ENCODE measurements at regions not wholly inside any gene's neighbourhood (a gene's known extent, or its start where the extent isn't known, plus 50 kb on each side); places are given as distances from the start of the nearest gene placed in this dataset.

DNA sequence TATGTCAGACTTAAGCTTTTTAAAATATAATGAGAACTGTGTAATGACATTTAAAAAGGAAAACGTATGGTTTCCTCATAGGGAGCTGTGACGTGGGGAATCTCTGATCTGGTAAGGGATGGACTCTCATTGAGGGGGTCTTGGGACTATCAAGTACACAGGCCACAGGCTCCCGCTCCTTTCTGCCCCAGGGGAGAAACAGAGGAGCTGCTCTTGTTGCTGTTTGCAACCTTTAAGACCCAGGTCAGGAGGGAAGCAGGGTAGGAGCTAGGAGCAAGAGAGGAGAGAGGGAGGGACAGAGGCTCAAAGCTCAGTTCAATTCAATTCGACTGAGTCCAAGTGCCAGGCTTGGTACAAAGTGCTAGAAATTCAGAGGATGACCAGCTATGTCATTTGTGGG, 185.1 kb upstream of the CSF3R start:
- Mint-ChIP-seq H3K27me3 (ENCODE audit: low read depth in 2 of 2) (peaks cover 16 to 20% of the 10 kb centered on the region in 2 donors), H3K9me3 (no peaks in the 10 kb centered on the region), H3K36me3 (no peaks in the 10 kb centered on the region), H3K4me3 (no peak overlapping the region), H3K4me1 (peaks cover 0 to 5% of the 10 kb centered on the region in 2 donors), H3K27ac (no peak overlapping the region)
- Histone ChIP-seq H3K4me3 (ENCODE audit: low read length) (no peak overlapping the region), H3K4me1 (ENCODE audit: control insufficient read depth, insufficient read depth, low read length) (no peaks in the 10 kb centered on the region), H3K27me3 (ENCODE audit: control insufficient read depth, insufficient read depth, low read length) (no peaks in the 10 kb centered on the region), H3K36me3 (ENCODE audit: control insufficient read depth, insufficient read depth, low read length) (no peaks in the 10 kb centered on the region), H3K9me3 (ENCODE audit: control insufficient read depth, insufficient read depth, low read length) (no peaks in the 10 kb centered on the region), H3K27ac (ENCODE audit: low read length) (no peak overlapping the region)
- intact Hi-C loops (cut with micrococcal nuclease), result no loop called here
- WGBS (ENCODE audit: insufficient coverage), result 58% methylated on average over 4 of the region's 4 CpGs
- ATAC-seq (no peak), DNase-seq (no peak)
- TF ChIP-seq, protein P1, sequence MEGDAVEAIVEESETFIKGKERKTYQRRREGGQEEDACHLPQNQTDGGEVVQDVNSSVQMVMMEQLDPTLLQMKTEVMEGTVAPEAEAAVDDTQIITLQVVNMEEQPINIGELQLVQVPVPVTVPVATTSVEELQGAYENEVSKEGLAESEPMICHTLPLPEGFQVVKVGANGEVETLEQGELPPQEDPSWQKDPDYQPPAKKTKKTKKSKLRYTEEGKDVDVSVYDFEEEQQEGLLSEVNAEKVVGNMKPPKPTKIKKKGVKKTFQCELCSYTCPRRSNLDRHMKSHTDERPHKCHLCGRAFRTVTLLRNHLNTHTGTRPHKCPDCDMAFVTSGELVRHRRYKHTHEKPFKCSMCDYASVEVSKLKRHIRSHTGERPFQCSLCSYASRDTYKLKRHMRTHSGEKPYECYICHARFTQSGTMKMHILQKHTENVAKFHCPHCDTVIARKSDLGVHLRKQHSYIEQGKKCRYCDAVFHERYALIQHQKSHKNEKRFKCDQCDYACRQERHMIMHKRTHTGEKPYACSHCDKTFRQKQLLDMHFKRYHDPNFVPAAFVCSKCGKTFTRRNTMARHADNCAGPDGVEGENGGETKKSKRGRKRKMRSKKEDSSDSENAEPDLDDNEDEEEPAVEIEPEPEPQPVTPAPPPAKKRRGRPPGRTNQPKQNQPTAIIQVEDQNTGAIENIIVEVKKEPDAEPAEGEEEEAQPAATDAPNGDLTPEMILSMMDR (IDR thresholded peaks at IDR 0.05), result no peak

DNA sequence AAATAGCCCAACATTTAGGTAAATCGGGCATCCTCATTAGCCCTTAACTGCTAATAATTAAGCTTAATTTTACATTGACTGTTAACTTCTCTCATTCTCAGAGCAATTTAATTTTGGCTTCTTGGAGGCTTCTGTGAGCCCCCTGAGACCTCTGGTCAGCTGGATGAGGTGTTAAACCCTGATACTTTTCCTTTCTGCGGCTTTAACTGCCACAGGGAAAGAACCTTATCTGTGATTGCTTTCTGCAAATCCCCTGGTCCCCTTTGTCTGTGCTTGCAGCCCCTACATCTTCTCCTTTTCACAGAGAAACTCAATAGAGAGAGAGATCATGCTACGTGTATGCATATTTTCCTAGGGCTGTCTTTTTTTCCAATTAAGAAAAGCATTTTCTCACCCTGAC, 184.5 kb upstream of the CSF3R start:
- Histone ChIP-seq H3K4me1 (ENCODE audit: control insufficient read depth, insufficient read depth, low read length) (no peaks in the 10 kb centered on the region), H3K27ac (ENCODE audit: low read length) (no peak overlapping the region), H3K27me3 (ENCODE audit: control insufficient read depth, insufficient read depth, low read length) (no peaks in the 10 kb centered on the region), H3K36me3 (ENCODE audit: control insufficient read depth, insufficient read depth, low read length) (no peaks in the 10 kb centered on the region), H3K4me3 (ENCODE audit: low read length) (no peak overlapping the region), H3K9me3 (ENCODE audit: control insufficient read depth, insufficient read depth, low read length) (no peaks in the 10 kb centered on the region)
- TF ChIP-seq, protein P1 (IDR thresholded peaks at IDR 0.05), result no peak
- H3K9me3 Mint-ChIP-seq, result no peaks in the 10 kb centered on the region
- H3K36me3 Mint-ChIP-seq, result no peaks in the 10 kb centered on the region
- no peak overlapping the region for H3K27ac Mint-ChIP-seq
- peaks cover 0 to 5% of the 10 kb centered on the region in 2 donors for H3K4me1 Mint-ChIP-seq
- ATAC-seq (no peak), DNase-seq (no peak)
- H3K4me3 Mint-ChIP-seq, result no peak overlapping the region
- intact Hi-C loops (cut with micrococcal nuclease), result no loop called here
- 82% methylated on average over 2 of the region's 3 CpGs for WGBS (ENCODE audit: insufficient coverage)
- peaks cover 16 to 20% of the 10 kb centered on the region in 2 donors for H3K27me3 Mint-ChIP-seq (ENCODE audit: low read depth in 2 of 2)

DNA sequence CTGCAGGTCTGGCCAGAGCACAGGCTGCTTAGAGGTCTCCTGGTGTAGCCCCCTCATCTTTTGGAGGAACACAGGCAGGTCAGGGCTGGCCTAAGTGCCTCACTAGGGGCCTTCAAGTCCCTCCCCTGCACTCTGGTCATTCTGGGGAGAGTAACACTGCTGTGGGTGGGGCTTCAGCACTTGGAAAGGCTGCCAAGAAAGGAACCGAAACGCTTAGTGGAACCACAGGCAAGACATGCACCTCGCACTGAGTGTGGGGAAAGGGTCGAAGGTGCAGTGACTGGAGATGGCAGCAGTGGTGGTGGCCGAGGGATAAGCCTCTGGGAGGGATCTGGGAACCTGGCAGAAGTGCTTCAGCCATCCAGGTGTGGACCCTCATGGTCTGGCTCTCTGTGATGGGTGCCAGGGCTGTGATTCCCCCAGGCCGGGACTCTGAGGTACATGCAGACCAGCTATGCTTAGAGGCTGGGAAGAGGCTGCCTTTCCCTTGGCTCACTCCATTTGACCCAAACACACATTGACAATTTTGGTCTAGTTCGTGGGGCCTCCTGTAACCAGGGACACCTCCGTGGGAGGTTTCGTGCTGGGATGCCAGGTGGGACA, 182.9 kb upstream of the CSF3R start:
- Mint-ChIP-seq H3K27ac (no peak overlapping the region), H3K9me3 (no peaks in the 10 kb centered on the region), H3K27me3 (ENCODE audit: low read depth in 2 of 2) (peaks cover 17 to 22% of the 10 kb centered on the region in 2 donors), H3K36me3 (no peaks in the 10 kb centered on the region), H3K4me3 (no peak overlapping the region), H3K4me1 (peaks cover 0 to 5% of the 10 kb centered on the region in 2 donors)
- H3K36me3 ChIP-seq (ENCODE audit: control insufficient read depth, insufficient read depth, low read length), result no peaks in the 10 kb centered on the region
- DNase-seq (no peak), ATAC-seq (no peak)
- 78% methylated on average over 9 of the region's 9 CpGs for WGBS (ENCODE audit: insufficient coverage)
- TF ChIP-seq, protein P1 (IDR thresholded peaks at IDR 0.05), result no peak
- no peaks in the 10 kb centered on the region for H3K9me3 ChIP-seq (ENCODE audit: control insufficient read depth, insufficient read depth, low read length)
- no peaks in the 10 kb centered on the region for H3K27me3 ChIP-seq (ENCODE audit: control insufficient read depth, insufficient read depth, low read length)
- H3K27ac ChIP-seq (ENCODE audit: low read length), result no peak overlapping the region
- no peak overlapping the region for H3K4me3 ChIP-seq (ENCODE audit: low read length)
- no peaks in the 10 kb centered on the region for H3K4me1 ChIP-seq (ENCODE audit: control insufficient read depth, insufficient read depth, low read length)
- intact Hi-C loops (cut with micrococcal nuclease), result no loop called here

All from natural killer cell (primary cell).